ENCODE measurements at regions not wholly inside any gene's neighbourhood (a gene's known extent, or its start where the extent isn't known, plus 50 kb on each side); places are given as distances from the start of the nearest gene placed in this dataset.
"Not testable (repeated sequence)": the region's sequence is repeated elsewhere in the genome, so short reads cannot be mapped to it uniquely, and the experiment has no call there.

- TF ChIP-seq CTCF (IDR thresholded peaks at IDR 0.05; ENCODE audit: extremely low read depth in 1 of 2, insufficient read depth in 1 of 2, low read depth in 1 of 2, low read length in 2 of 2): peak in 1 of 2 donors; percentile 18
- TF ChIP-seq POLR2A (IDR thresholded peaks at IDR 0.05; ENCODE audit: low read depth, low read length); FOS (IDR thresholded peaks at IDR 0.05; ENCODE audit: borderline replicate concordance, insufficient read depth, low read length); POLR2AphosphoS5 (IDR thresholded peaks at IDR 0.05; ENCODE audit: insufficient read depth, low read depth, low read length); MYC (IDR thresholded peaks at IDR 0.05; ENCODE audit: low read depth, low read length): not testable (repeated sequence)
Observed at GRCh38 chr11:89616999-89617602, 93.0 kb upstream of the TRIM77 start.

All from endothelial cell of umbilical vein (primary cell).